Heart right ventricle (tissue), 16 donors: ENCODE measurements at regions not wholly inside any gene's neighbourhood (a gene's known extent, or its start where the extent isn't known, plus 50 kb on each side); places are given as distances from the start of the nearest gene placed in this dataset.
"Not testable (repeated sequence)": the region's sequence is repeated elsewhere in the genome, so short reads cannot be mapped to it uniquely, and the experiment has no call there.

Source experiments
- ATAC-seq, 8 donors: fragments of 200-7000 bp; cut with Tn5 transposase; one replicate each; pipeline ENCODE4 v1.9.1; 2020; ENCODE audit warnings: mild to moderate bottlenecking in 8 of 8, moderate library complexity in 8 of 8, moderate number of reproducible peaks in 1 of 8
- DNase-seq, 2 donors: peaks; one replicate each; pipeline ENCODE4 v3.0.0-alpha.2; 2020
- H3K27ac ChIP-seq, 10 donors: fragments of 200-600 bp; sonication (generic) in 2 of 10; one replicate each; pipeline versions ENCODE4 v1.5.0 to v1.8.0; 2020 to 2022; ENCODE audit warnings: mild to moderate bottlenecking in 3 of 10
- H3K27me3 ChIP-seq, 7 donors: fragments of 200-600 bp; one replicate each; pipeline ENCODE4 v1.8.0; 2021 to 2022; ENCODE audit warnings: mild to moderate bottlenecking in 2 of 7
- H3K36me3 ChIP-seq, 9 donors: fragments of 200-600 bp; sonication (generic) in 1 of 9; one replicate each; pipeline versions ENCODE4 v1.5.0 to v1.8.0; 2020 to 2022; ENCODE audit warnings: mild to moderate bottlenecking in 2 of 9
- H3K4me1 ChIP-seq, 9 donors: fragments of 200-600 bp; sonication (generic) in 1 of 9; one replicate each; pipeline versions ENCODE4 v1.5.0 to v1.8.0; 2020 to 2022; ENCODE audit warnings: mild to moderate bottlenecking in 4 of 9
- H3K4me3 ChIP-seq, 10 donors: fragments of 200-600 bp; sonication (generic) in 2 of 10; one replicate each; pipeline versions ENCODE4 v1.5.0 to v1.8.0; 2020 to 2022; ENCODE audit warnings: mild to moderate bottlenecking in 7 of 10, moderate library complexity in 2 of 10
- H3K9me3 ChIP-seq, 11 donors: fragments of 200-600 bp in 10 of 11; sonication (generic) in 2 of 11; one replicate each; pipeline versions ENCODE4 v1.5.0 to v1.8.0; 2013 to 2022; ENCODE audit warnings: mild to moderate bottlenecking in 2 of 11, control low read depth in 1 of 11, moderate library complexity in 1 of 11
- WGBS, 2 donors: extraction: QIAGEN DNeasy Blood & Tissue Kit; methylation state at CpG; one replicate each; pipeline ENCODE4 v1.1.7; 2013; ENCODE audit warnings: inconsistent platforms in 1 of 2; 5-methylcytosine and 5-hydroxymethylcytosine counted together
- intact Hi-C, 10 donors: fragments of 100-400 bp; cut with DNase I; formaldehyde crosslinking; loops; one replicate each; pipeline versions ENCODE4 v1.11.1 to v1.14.2; 2022
- TF ChIP-seq, protein P1 (sequence below), 9 donors: fragments of 200-600 bp; sonication (generic) in 2 of 9; IDR thresholded peaks; one replicate each; pipeline versions ENCODE4 v1.5.0 to v1.8.0; 2021 to 2022; ENCODE audit warnings: antibody characterized with exemption in 9 of 9, mild to moderate bottlenecking in 5 of 9, moderate library complexity in 1 of 9
- donor health status: Arrhythmogenic right ventricular cardiomyopathy.
- donor health status: ischemic (EF 13 %, LVEDD 7.1; RV severe dilation, severe dysfunction).
- donor health status: healthy with polysubstance abuse.
- donor health status: DM: no; HTN: yes; CAD: no.
- donor health status: DM: no; HTN: no; CAD: no.
- donor health status: ischemic (EF 25% LVEDD 6.9; RV normal size, moderate dysfunction).
- donor health status: ischemic (EF 25% LVEDD 5.7; RV mildly dilated, moderate dysfunction).
- donor health status: healthy.
- donor health status: DM: yes; HTN: yes; CAD: no.
- donor health status: Ischemic cardiomyopathy.
- donor health status: ischemic (EF 35%, LVEDD 5.7; RV mildly dilated, moderate dysfunction).
- donor health status: nonischemic (EF 11% LVEDD 7.7; RV severe dilation, severe dysfunction).
- donor health status: DM: yes; HTN: yes; CAD: no.
- donor health status: PGD.
- donor health status: ischemic (EF 29% LVEDD 5.4; RV normal size, mild dysfunction).
- donor health status: nonischemic (EF 23%, LVEDD 6.1; RV moderate dilation, normal function).

DNA sequence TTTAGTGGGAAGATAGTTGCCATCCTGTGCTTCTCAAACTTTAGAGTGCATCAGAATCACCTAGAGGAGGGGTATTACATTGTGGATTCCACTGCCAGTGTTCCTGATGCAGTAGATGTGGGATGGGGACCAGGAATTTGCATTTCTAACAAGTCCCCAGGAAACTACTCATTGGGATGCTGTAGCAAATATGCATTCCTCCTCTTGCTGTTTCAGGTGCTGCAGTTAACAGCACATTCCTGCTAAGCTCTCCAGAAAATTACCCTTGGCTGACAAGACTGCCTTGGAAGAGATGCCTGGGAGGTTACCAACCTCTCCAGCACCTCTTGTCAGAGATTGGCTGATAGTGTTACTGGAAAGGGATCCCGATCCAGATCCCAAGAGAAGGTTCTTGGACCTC lies 270.5 kb downstream of the OSTF1 start:
- H3K4me1 ChIP-seq = no peaks in the 10 kb centered on the region
- no peaks in the 10 kb centered on the region for H3K36me3 ChIP-seq
- H3K9me3 ChIP-seq = peaks cover 0 to 24% (median 7%) of the 10 kb centered on the region in 11 donors
- TF ChIP-seq, protein P1, sequence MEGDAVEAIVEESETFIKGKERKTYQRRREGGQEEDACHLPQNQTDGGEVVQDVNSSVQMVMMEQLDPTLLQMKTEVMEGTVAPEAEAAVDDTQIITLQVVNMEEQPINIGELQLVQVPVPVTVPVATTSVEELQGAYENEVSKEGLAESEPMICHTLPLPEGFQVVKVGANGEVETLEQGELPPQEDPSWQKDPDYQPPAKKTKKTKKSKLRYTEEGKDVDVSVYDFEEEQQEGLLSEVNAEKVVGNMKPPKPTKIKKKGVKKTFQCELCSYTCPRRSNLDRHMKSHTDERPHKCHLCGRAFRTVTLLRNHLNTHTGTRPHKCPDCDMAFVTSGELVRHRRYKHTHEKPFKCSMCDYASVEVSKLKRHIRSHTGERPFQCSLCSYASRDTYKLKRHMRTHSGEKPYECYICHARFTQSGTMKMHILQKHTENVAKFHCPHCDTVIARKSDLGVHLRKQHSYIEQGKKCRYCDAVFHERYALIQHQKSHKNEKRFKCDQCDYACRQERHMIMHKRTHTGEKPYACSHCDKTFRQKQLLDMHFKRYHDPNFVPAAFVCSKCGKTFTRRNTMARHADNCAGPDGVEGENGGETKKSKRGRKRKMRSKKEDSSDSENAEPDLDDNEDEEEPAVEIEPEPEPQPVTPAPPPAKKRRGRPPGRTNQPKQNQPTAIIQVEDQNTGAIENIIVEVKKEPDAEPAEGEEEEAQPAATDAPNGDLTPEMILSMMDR (IDR thresholded peaks at IDR 0.05) = no peak
- 57 to 83% methylated on average over 1 of the region's 1 CpG for WGBS, 2 donors
- ATAC-seq = no peak
- no peak overlapping the region for H3K27ac ChIP-seq
- no peak for DNase-seq
- H3K27me3 ChIP-seq = no peaks in the 10 kb centered on the region
- no peak overlapping the region for H3K4me3 ChIP-seq
- intact Hi-C loops = no loop called here

DNA sequence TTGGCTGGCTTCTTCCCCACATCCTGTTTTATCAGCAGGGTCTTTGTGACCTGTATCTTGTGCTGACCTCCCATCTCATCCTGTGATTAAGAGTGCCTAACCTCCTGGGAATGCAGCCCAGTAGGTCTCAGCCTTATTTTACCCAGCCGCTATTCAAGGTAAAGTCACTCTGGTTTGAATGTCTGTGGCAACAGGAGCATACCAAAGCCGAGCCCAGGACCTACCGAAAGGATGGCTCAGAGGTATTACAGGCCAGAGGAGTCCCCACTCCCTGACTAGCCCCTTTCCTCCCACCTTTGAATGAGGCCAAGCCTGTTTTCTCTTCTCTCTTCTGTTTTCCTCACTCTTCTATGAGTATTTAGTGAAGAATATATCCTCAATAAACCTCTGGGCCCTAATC lies 271.3 kb downstream of the OSTF1 start:
- 66 to 85% methylated on average over 3 of the region's 3 CpGs for WGBS, 2 donors
- ATAC-seq (no peak), DNase-seq (no peak)
- H3K4me1 ChIP-seq = no peaks in the 10 kb centered on the region
- H3K27me3 ChIP-seq = no peaks in the 10 kb centered on the region
- no peaks in the 10 kb centered on the region for H3K36me3 ChIP-seq
- no peak overlapping the region for H3K27ac ChIP-seq
- peaks cover 0 to 24% (median 7%) of the 10 kb centered on the region in 11 donors for H3K9me3 ChIP-seq
- H3K4me3 ChIP-seq = no peak overlapping the region
- intact Hi-C loops = no loop called here
- TF ChIP-seq, protein P1 (IDR thresholded peaks at IDR 0.05) = no peak

DNA sequence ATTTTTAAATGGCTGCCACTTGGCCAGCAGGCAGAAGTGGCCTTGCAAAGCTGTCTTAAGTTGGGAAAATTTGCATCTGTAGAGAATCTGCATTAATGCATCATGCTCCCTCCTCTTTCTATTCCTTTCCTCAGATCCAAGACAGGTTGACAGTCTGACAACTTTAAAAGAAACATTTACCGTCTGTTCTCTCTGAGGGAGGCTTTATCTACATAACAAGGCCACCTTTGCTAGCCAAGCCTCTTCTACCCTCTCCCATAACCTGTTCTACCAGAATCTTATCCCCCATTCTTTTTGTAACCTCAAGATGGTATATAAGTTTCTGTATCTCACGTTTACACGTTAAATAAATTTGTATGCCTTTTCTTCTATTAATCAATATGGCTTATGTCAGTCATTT lies 271.9 kb downstream of the OSTF1 start:
- TF ChIP-seq, protein P1 (IDR thresholded peaks at IDR 0.05) = no peak
- Histone ChIP-seq H3K9me3 (peaks cover 0 to 24% (median 7%) of the 10 kb centered on the region in 11 donors), H3K4me3 (no peak overlapping the region), H3K4me1 (no peaks in the 10 kb centered on the region), H3K27me3 (no peaks in the 10 kb centered on the region), H3K36me3 (no peaks in the 10 kb centered on the region), H3K27ac (no peak overlapping the region)
- intact Hi-C loops = no loop called here
- 76 to 88% methylated on average over 3 of the region's 3 CpGs for WGBS, 2 donors
- ATAC-seq = no peak
- no peak for DNase-seq

DNA sequence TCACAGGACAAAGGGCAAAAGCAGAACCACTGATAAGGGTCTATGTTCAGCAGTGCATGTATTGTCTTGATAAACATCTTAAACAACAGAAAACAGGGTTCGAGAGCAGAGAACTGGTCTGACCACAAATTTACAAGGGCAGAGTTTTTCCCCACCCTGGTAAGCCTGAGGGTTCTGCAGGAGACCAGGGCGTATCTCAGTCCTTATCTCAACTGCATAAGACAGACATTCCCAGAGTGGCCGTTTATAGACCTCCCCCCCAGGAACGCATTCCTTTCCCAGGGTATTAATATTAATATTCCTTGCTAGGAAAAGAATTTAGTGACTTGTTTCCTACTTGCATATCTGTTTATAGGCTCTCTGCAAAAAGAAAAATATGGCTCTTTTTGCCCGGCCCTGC lies 274.1 kb downstream of the OSTF1 start:
- intact Hi-C loops, H3K4me1 ChIP-seq, H3K27me3 ChIP-seq, H3K27ac ChIP-seq, H3K36me3 ChIP-seq, DNase-seq, H3K4me3 ChIP-seq, ATAC-seq: not testable (repeated sequence)
- peaks cover 0 to 24% (median 7%) of the 10 kb centered on the region in 11 donors for H3K9me3 ChIP-seq
- WGBS, 2 donors = 70 to 77% methylated on average over 5 of the region's 5 CpGs

DNA sequence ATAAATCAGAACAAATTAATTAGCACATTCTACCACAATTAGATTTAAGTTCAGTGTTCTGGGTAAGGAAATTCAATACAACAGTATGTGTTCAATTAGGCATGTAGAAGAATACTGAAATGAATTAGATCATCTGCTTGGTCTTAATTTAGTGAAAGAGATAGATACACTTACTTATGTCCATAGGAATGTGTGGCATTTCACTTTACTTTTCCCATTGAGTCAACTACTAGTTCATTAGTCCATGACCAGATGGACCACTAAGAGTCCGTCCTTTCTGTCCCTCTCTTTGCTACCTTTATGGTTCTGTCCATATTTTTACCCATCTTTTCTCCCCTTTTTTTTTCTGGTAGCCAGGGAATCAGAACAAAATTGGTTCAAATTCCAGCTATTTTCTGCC lies 276.9 kb downstream of the OSTF1 start:
- WGBS, 2 donors = 67 to 74% methylated on average over 1 of the region's 1 CpG
- Histone ChIP-seq H3K4me1 (peaks cover 0 to 5% (median 0%) of the 10 kb centered on the region in 9 donors), H3K4me3 (no peak overlapping the region), H3K27me3 (no peaks in the 10 kb centered on the region), H3K27ac (no peak overlapping the region), H3K9me3 (peaks cover 0 to 24% (median 7%) of the 10 kb centered on the region in 11 donors), H3K36me3 (no peaks in the 10 kb centered on the region)
- TF ChIP-seq, protein P1 (IDR thresholded peaks at IDR 0.05) = no peak
- intact Hi-C loops = no loop called here
- DNase-seq = no peak
- ATAC-seq = no peak
